ENCODE measurements at regions not wholly inside any gene's neighbourhood (a gene's known extent, or its start where the extent isn't known, plus 50 kb on each side); places are given as distances from the start of the nearest gene placed in this dataset.
A peak's percentile ranks its signal among the peaks of the same experiment; 100 is the strongest.
"Not testable (repeated sequence)": the region's sequence is repeated elsewhere in the genome, so short reads cannot be mapped to it uniquely, and the experiment has no call there.

DNA sequence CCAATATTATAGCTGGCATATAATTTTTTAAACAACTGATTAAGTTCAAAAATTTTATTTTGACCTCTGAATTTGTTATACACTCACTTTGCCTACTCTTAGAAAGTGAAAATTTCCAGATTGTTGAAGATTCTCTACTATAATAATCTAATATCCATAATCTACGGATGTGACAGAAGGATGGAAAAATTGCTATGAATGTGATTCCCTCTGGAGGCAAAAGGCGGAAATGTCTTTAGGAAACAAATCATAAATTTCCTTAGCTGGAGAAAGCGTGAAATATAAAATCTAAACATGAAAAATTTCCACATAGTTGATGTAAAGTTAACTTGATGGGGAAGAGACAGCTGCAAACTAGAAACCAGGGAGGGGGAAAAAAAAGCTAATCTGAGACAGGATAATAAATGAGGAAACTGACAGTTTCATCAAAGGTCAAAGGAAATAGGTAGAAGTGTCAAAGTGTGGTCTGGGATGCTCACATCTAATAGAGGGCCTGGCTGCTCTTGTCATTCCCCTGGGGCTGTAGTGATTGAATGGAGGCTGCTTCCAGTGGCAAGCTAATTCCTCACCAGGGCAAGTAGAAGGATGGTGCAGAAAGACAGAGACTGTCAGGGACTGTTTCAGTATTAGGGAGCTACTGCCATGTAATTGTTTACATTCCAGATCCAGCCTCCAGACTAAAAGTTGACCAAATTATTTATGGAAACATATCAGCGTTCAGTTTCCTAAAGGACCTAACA is 264.5 kb downstream of the SDHAF3 start:
- DNase-seq = no peak

DNA sequence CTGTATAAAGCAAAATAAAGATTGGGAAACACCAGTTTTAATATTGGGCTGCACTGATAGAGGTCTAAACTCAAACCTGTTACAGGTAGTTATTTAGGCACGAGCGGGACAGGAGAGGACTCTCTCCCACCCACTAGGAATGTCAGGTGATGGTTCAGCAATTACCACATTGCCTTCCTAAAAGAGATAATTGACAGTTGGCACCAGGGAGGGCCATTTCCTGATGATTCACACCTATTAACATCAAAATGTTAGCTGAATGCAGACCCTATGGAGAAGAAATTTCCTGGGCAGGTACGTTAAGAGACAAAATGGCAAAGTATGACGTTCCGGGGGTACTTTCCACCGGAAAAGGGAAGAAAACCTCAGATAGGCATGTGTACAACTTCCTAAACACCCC is 272.6 kb downstream of the SDHAF3 start:
- DNase-seq = no peak

GRCh38 chr7:97390915-97391593 is 273.6 kb downstream of the SDHAF3 start:
- no peak for DNase-seq

DNA sequence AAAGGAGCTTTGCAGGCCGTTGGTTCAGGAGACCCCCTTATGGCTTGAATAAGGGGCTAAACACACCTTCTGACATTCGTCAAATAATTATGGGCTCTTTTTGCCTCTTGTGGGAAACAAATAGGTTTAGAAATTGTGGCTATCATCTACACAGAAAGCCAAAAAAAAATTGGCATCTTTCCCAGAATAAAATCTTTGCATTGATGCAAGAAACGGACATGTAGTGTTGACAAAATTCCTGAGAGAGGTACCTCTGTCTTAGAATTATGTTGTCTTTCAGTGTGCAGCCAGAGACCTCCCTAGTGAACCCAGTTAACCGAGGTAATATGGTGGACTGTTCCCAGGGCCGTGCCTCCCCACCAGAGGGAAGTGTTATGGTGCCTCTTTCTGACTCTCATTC is 283.9 kb downstream of the SDHAF3 start:
- no peak for DNase-seq

DNA sequence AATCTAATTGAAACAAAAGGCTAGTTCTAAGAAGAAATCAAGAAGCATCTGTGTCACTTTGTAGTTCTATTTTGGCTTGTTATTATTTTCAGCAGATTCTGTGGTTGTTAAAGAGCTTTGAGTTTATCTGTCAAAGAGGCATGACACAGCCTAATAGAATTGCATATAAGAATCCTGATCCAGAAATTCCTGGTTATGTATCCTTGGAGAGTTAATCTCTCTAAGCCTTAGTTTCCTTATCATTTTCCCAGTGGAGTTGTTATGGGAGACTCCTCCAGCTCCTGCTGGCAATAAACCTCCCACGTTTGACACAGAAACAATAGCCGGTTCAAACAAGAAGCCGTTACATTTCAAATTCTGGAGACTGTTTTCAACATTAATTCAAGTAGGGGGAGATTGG is 288.3 kb downstream of the SDHAF3 start:
- no peak for DNase-seq

DNA sequence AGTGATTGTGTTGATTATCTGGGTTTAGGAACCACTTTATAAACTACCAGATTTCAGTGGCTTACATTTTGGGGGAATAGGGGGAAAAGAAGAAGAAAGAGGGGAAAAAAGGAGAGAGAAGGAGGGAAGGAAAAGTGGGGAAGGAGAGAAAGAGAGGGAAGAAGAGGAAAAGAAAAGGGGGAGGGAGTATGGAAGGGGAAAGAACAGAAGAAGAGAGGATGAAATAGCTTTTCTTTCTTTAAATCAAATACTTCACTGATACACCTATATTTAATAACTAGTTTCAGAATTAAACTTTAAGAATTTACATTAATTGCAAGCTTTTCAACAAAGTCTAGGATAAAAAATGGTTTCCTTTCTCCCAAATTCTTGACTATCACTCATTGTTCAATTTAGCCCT is 289.6 kb downstream of the SDHAF3 start:
- no peak for DNase-seq

DNA sequence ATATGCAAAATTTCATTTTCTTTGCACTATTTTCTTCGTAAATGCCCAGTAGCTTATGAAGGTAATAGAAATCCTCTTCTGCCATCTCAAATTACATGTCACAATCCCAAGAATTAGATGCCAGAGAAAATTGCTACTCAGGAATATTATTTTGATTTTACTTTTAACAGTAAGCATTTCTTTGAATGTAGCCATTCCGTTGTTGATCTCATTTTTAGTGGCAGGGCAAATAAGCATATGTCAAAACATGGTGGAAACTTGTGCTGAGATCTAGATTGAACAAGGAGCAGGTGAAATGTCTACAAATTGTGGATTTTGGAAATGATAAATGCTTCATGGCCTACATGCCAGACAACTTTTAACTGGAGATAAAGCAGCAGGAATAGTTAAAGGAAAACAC is 291.8 kb downstream of the SDHAF3 start:
- DNase-seq = no peak

- DNase-seq = no peak
Observed at GRCh38 chr7:97418312-97418711, 300.8 kb downstream of the SDHAF3 start.

DNA sequence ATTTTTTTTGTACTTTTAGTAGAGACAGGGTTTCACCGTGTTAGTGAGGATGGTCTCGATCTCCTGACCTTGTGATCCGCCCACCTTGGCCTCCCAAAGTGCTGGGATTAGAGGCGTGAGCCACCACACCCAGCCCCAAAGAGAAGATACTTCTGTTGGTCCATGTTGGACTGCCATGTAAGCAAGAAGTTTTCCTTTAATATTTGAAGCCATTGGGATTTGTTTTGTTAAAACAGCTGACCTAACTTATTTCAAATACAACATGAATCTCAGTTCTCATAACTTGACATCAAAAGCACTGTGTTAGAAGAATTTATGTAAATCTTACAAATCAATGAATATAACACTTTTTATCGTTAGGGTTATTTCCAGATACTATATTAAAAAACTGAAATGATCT is 302.4 kb downstream of the SDHAF3 start:
- no peak for DNase-seq

DNA sequence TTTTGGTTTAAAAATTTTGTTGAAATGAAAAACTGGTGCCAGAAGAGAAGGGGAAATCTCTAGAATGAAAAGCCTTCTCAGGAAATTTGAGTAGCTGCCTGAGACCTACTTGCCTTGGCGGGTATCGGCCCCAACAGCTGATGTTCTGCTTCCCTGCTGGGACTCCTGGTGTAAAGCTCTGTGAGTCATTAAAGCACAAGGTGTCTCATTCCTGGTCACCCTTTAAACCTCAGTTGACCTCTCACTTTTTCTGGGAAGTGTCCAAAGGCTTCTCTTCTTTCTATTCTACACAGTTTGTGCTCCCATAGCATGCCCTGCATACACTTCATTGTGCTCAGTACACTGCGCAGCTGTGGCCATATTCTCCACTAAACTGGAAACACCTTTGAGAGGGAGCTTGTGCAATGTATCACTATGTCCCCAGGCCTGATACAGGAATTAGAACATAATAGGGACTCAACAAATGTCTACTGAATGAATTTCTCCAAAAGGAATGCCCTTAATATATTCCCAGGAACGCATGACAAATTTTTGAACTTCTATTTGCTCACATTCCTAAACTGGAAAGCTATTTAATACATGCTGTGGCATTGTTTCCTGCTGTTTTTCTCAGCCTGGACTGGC is 303.9 kb downstream of the SDHAF3 start:
- no peak for DNase-seq

GRCh38 chr7:97422046-97422445 is 304.5 kb downstream of the SDHAF3 start:
- no peak for DNase-seq

- no peak for DNase-seq
Observed at GRCh38 chr7:97430006-97430405, 301.9 kb upstream of the TAC1 start.

- DNase-seq = no peak
Observed at GRCh38 chr7:97439637-97440214, 292.2 kb upstream of the TAC1 start.

DNA sequence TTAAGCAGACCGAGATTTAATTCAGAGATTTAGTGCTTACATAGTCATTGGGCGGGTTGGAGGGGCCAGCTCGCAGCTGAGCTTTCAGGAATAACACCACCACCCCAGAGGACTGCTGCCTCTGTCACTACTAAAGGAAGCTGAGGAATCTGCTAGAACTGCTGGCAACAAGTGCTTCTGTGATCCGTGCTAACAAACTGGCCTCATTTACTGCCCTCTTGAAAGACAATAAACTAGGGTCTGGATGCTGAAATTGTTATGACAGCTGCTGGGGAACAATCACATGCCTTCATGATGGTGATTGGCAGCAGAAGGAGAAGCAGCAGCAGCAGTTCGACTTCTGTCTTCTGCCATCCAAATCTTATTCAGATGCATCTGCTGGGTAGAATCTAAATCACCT is 285.5 kb upstream of the TAC1 start:
- DNase-seq = peak; percentile 70

DNA sequence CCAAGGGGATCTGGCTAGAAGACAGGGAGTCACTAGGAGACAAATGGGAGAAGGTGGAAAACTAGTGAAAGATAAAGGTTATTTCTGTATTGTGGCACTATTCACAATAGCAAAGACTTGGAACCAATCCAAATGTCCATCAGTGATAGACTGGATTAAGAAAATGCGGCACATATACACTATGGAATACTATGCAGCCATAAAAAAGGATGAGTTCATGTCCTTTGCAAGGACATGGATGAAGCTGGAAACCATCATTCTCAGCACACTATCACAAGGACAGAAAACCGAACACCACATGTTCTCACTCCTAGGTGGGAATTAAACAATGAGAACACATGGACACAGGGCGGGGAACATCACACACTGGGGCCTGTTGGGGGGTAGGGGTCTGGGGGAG is 282.4 kb upstream of the TAC1 start:
- DNase-seq = not testable (repeated sequence)

DNA sequence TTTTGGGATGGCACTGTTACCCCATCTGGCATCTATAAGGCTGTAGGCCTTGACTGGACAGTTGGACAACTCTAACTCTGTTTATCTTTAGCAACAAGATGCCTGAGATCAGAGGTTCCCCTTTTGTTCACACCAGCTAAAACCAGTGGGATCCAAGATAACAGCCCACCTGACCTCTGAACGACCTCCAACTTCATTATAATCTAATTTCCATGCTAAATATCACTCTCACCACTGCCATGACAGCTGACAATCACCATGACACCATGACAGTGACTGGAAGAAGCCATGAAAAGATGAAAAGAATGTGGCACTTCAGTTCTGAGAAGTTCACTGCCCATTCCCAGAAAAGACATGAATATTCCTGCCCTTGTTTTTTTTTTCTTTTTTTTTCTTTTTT is 281.4 kb upstream of the TAC1 start:
- DNase-seq = no peak

DNA sequence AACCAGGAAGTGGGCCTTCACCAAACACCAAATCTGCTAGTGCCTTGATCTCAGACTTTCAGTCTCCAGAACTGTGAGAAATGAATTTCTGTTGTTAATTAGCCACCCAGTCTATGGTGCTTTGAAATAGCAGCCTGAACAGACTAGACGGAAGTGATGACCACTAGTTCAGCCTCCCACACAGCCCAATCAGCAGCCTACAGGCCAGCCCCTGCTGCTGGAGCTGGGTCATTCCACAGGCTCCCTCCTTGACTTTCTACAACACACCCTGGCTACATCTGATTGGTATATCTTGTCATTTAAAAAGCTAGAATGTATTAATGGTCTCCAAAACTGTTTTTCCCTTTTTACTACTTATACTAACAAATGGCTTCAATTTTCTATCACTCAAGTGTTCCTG is 277.2 kb upstream of the TAC1 start:
- DNase-seq = no peak

DNA sequence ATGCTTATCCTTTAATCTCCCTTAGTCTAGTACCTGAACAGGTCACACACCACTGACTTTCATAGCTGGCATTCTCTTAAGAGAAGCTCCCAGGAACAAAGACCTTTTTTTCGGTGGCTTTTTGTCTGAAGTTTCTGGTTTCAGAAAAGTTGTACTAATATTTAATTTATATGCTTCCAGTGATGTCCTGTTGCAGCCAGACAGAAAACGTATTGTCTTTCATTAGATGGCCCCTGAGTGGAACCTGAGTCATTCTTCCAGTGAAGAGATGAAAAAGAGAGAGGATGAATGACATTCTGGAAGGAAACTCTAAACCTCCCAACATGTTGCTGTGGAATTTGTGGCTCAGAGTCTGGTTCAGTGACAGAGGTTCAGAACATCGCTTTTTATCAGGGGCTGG is 274.8 kb upstream of the TAC1 start:
- DNase-seq = no peak

DNA sequence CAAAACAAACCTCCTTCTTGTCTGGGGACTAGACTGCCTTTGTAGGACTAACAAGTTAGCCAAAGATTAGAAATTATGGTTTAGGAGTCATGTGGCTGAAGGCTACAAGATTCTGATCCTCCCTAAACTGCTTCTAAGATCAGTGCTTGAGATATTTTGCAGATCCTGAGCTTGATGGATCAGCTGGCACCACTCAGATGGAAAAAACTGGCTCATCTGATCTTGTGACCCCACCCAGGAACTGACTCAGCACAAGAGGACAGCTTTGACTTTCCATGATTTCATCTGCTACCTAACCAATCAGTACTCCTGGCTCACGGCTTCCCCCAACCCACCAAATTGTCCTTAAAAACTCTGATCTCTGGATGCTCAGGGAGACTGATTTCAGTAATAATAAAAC is 271.5 kb upstream of the TAC1 start:
- DNase-seq = no peak

DNA sequence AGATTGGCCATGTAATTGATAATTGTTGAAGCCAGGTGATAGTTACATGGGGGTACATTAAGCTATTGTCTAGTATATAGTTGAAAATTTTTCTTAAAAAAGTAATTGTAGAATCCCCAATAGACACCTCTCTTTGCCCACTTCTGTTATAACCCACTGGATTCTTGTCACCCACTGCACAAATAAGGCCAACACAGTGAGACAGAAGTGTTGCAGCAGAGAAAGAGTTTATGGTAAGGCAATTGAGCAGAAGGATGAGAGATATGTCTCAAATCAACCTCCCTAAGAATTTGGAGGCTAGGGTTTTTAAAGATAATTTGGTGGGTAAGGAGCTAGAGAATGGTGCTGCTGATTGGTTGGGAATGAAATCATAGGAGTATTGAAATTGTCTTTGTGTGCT is 270.3 kb upstream of the TAC1 start:
- DNase-seq = no peak

DNA sequence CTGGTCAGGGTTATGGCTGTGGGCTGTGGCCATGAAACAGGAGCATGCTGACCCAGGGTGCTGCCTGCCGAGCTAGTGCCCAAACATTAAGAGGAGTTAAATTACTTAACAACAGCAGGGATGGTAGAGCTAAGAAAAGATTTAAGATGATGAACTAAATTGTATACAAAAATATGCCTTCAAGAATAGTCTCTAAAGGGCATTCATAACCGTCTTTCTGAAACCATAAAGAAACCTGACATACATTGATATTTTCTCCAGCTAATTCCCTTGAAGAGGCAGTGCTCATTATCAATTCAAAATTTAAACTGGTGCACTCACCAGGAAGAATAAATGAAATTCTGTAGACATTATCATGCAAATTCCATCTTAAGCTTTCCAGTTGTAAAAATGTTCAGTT is 265.8 kb upstream of the TAC1 start:
- DNase-seq = no peak

DNA sequence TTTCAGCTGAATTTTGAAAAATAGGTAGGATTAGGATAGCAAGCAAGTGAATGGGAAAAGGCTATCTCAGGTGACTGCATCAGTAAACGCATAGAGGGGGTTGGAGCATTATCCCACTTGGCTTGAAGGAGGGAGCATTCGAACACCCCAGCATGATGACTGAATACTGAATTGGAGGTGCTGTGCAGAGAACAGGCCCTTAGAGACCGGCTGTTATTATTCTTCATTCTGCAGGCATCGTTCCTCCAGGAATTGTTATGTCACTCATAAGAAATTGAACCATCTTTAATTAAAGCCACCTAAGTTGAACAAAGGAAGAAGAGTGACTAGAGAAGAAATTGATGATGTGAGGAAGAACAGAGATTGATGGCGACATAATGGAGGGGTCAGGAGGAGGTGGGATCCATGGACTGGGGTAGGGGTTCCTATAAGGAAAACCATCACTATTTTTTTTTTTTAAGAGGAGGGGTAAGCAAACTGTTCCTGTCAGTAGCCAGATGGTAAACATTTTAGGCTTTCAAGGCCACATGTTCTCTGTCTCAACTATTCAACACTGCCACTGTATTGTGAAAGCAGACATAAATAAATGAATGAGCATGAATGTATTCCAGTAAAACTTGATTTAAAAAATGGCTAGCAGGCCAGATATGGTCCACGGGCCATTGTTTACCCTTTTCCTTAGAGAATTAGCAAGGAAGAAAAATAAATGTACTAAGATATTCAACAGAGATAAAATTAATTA is 264.7 kb upstream of the TAC1 start:
- no peak for DNase-seq

GRCh38 chr7:97468493-97468892 is 263.4 kb upstream of the TAC1 start:
- no peak for DNase-seq

Measured in NCI-H2029 treated with DMSO at 0.1 percent for 48 hours (cell line).